Chondrocyte (in vitro differentiated cells): ENCODE measurements at regions not wholly inside any gene's neighbourhood (a gene's known extent, or its start where the extent isn't known, plus 50 kb on each side); places are given as distances from the start of the nearest gene placed in this dataset.

ENCODE experiments used
- DNase-seq: peaks from one replicate; pipeline ENCODE4 v3.0.0; 2021; ENCODE audit warnings: mixed read lengths, low spot score
- H3K27ac Mint-ChIP-seq: one replicate; pipeline ENCODE4 v1.8.0; 2021; ENCODE audit warnings: mild to moderate bottlenecking, moderate library complexity, mixed read lengths; ENCODE audit not compliant: unreplicated experiment
- H3K27me3 Mint-ChIP-seq: 2 replicates; pipeline ENCODE4 v1.8.0; 2021; ENCODE audit warnings: low read depth, mixed read lengths
- H3K36me3 Mint-ChIP-seq: 2 replicates; pipeline ENCODE4 v1.8.0; 2021; ENCODE audit warnings: low read depth, mixed read lengths
- H3K4me1 Mint-ChIP-seq: 2 replicates; pipeline ENCODE4 v1.8.0; 2021; ENCODE audit warnings: low read depth, mild to moderate bottlenecking, mixed read lengths
- H3K4me3 Mint-ChIP-seq: one replicate; pipeline ENCODE4 v1.8.0; 2021; ENCODE audit warnings: mild to moderate bottlenecking, moderate library complexity, mixed read lengths; ENCODE audit not compliant: unreplicated experiment
- H3K9me3 Mint-ChIP-seq: 2 replicates; pipeline ENCODE4 v1.8.0; 2021; ENCODE audit warnings: low read depth, mixed read lengths
- CTCF ChIP-seq: fragments of 200-600 bp; sonication (generic); IDR thresholded peaks from 2 replicates; pipeline ENCODE4 v1.5.0; 2021; ENCODE audit warnings: antibody characterized with exemption, mild to moderate bottlenecking, moderate library complexity

- H3K9me3 Mint-ChIP-seq: peaks cover 16% of the 10 kb centered on the region
- no peak overlapping the region for H3K27ac Mint-ChIP-seq
Observed at GRCh38 chr20:18956890-18957289, 143.3 kb downstream of the SCP2D1 start.

GRCh38 chr20:18957328-18957727, 143.7 kb downstream of the SCP2D1 start:
- no peak for TF ChIP-seq CTCF
- DNase-seq: no peak
- H3K9me3 Mint-ChIP-seq: peaks cover 16% of the 10 kb centered on the region
- no peaks in the 10 kb centered on the region for H3K4me1 Mint-ChIP-seq
- no peaks in the 10 kb centered on the region for H3K27me3 Mint-ChIP-seq
- H3K4me3 Mint-ChIP-seq: no peak overlapping the region
- no peaks in the 10 kb centered on the region for H3K36me3 Mint-ChIP-seq
- no peak overlapping the region for H3K27ac Mint-ChIP-seq

More at GRCh38 chr20:18956890-18957289, 143.3 kb downstream of the SCP2D1 start:
- no peaks in the 10 kb centered on the region for H3K27me3 Mint-ChIP-seq
- H3K4me3 Mint-ChIP-seq: no peak overlapping the region
- H3K4me1 Mint-ChIP-seq: no peaks in the 10 kb centered on the region
- DNase-seq: no peak
- TF ChIP-seq CTCF: no peak
- H3K36me3 Mint-ChIP-seq: no peaks in the 10 kb centered on the region

- Mint-ChIP-seq H3K27me3 (peaks cover 2% of the 10 kb centered on the region), H3K9me3 (peaks cover 17% of the 10 kb centered on the region), H3K4me1 (no peaks in the 10 kb centered on the region), H3K4me3 (no peak overlapping the region), H3K27ac (no peak overlapping the region), H3K36me3 (no peaks in the 10 kb centered on the region)
- no peak for TF ChIP-seq CTCF
- no peak for DNase-seq
Observed at GRCh38 chr20:18971121-18971520, 157.5 kb downstream of the SCP2D1 start.

GRCh38 chr20:18971574-18971973, 158.0 kb downstream of the SCP2D1 start:
- H3K27me3 Mint-ChIP-seq: peaks cover 2% of the 10 kb centered on the region
- TF ChIP-seq CTCF: no peak
- no peak overlapping the region for H3K4me3 Mint-ChIP-seq
- no peak overlapping the region for H3K27ac Mint-ChIP-seq
- no peaks in the 10 kb centered on the region for H3K4me1 Mint-ChIP-seq
- H3K9me3 Mint-ChIP-seq: peaks cover 16% of the 10 kb centered on the region
- no peak for DNase-seq
- no peaks in the 10 kb centered on the region for H3K36me3 Mint-ChIP-seq

GRCh38 chr20:18972251-18972876, 158.8 kb downstream of the SCP2D1 start:
- Mint-ChIP-seq H3K4me3 (no peak overlapping the region), H3K9me3 (peaks cover 11% of the 10 kb centered on the region), H3K27me3 (no peaks in the 10 kb centered on the region), H3K27ac (no peak overlapping the region), H3K4me1 (no peaks in the 10 kb centered on the region), H3K36me3 (no peaks in the 10 kb centered on the region)
- DNase-seq: no peak
- TF ChIP-seq CTCF: no peak
